ENCODE measurements at regions not wholly inside any gene's neighbourhood (a gene's known extent, or its start where the extent isn't known, plus 50 kb on each side); places are given as distances from the start of the nearest gene placed in this dataset.

DNA sequence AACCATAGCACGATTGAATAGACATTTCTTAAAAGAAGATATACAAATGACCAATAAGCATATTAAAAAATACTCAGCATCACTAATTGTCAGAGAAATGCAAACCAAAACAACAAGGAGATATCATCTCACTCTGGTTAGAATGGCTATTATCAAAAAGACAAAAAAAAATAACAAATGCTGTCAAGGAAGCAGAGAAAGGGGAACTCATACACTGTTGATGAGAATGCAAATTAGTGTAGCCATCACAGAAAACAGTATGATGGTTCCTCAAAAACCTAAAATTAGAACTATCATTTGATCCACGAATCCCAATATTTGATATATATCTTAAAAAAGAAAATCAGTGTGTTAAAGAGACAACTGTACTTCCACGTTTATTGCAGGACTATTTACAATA, 71.7 kb upstream of the BANK1 start:
- Histone ChIP-seq H2AFZ (ENCODE audit: low read length) (no peak overlapping the region), H3K4me3 (ENCODE audit: low read length, poor library complexity, severe bottlenecking) (no peak overlapping the region), H3K27me3 (ENCODE audit: insufficient read depth, low read length, poor library complexity, severe bottlenecking) (no peaks in the 10 kb centered on the region), H4K20me1 (ENCODE audit: insufficient read depth, low read length, poor library complexity, severe bottlenecking) (no peaks in the 10 kb centered on the region), H3K4me1 (ENCODE audit: insufficient read depth, low read length, poor library complexity, severe bottlenecking) (no peaks in the 10 kb centered on the region), H3K79me2 (ENCODE audit: insufficient read depth, low read length) (no peaks in the 10 kb centered on the region), H3K36me3 (ENCODE audit: insufficient read depth, low read length) (no peaks in the 10 kb centered on the region), H3K9me3 (ENCODE audit: insufficient read depth, low read depth, low read length) (no peaks in the 10 kb centered on the region), H3K4me2 (ENCODE audit: low read depth, low read length, poor library complexity, severe bottlenecking) (no peak overlapping the region), H3F3A (ENCODE audit: low read depth) (no peaks in the 10 kb centered on the region), H3K9me2 (replicated peaks; ENCODE audit: low read depth, low read length) (no peaks in the 10 kb centered on the region), H3K9ac (ENCODE audit: low read depth, low read length, poor library complexity, severe bottlenecking) (no peak overlapping the region)
- TF ChIP-seq, protein P1, sequence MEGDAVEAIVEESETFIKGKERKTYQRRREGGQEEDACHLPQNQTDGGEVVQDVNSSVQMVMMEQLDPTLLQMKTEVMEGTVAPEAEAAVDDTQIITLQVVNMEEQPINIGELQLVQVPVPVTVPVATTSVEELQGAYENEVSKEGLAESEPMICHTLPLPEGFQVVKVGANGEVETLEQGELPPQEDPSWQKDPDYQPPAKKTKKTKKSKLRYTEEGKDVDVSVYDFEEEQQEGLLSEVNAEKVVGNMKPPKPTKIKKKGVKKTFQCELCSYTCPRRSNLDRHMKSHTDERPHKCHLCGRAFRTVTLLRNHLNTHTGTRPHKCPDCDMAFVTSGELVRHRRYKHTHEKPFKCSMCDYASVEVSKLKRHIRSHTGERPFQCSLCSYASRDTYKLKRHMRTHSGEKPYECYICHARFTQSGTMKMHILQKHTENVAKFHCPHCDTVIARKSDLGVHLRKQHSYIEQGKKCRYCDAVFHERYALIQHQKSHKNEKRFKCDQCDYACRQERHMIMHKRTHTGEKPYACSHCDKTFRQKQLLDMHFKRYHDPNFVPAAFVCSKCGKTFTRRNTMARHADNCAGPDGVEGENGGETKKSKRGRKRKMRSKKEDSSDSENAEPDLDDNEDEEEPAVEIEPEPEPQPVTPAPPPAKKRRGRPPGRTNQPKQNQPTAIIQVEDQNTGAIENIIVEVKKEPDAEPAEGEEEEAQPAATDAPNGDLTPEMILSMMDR (conservative IDR thresholded peaks at IDR 0.05; ENCODE audit: low read length), result no peak
- TF ChIP-seq EZH2phosphoT487 (IDR thresholded peaks at IDR 0.05; ENCODE audit: borderline replicate concordance), result no peak

DNA sequence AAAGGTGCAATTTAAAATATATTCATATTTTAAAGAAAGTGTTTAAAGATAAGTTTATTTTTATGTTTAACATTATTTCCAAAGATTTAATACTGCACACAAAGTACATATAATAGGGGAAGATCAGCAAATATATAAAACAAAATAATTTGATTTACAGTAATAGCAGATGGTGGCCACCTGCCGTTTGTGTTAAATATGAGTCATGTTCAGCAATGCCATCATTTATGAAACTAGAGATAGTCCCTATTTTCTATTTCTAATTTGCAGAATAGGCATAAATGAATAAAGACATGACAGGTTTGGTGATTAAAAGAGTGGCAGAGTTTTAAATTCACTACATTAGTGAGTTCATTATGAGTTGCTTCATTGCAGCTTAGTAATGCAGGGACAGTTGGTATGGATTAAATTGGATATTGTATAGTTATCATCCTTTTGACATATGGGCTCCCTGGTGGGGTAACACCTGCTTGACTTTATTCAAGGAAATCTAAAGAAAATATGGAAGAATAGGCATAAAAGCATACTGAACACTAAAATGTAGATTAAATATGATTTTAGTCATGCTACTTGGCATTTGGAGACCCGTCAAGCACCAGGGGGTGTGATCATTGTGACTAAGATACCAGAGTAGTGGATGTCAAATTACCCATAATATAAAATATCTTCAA, 78.8 kb upstream of the BANK1 start:
- Histone ChIP-seq H2AFZ (ENCODE audit: low read length) (no peak overlapping the region), H3K27me3 (ENCODE audit: insufficient read depth, low read length, poor library complexity, severe bottlenecking) (no peaks in the 10 kb centered on the region), H3K4me1 (ENCODE audit: insufficient read depth, low read length, poor library complexity, severe bottlenecking) (no peaks in the 10 kb centered on the region), H3K9me2 (replicated peaks; ENCODE audit: low read depth, low read length) (no peaks in the 10 kb centered on the region), H3K9me3 (ENCODE audit: insufficient read depth, low read depth, low read length) (peaks cover 4% of the 10 kb centered on the region; the same call in 1 of the 2 replicates), H3K79me2 (ENCODE audit: insufficient read depth, low read length) (no peaks in the 10 kb centered on the region), H3K4me3 (ENCODE audit: low read length, poor library complexity, severe bottlenecking) (no peak overlapping the region), H3K9ac (ENCODE audit: low read depth, low read length, poor library complexity, severe bottlenecking) (no peak overlapping the region), H3K4me2 (ENCODE audit: low read depth, low read length, poor library complexity, severe bottlenecking) (no peak overlapping the region), H4K20me1 (ENCODE audit: insufficient read depth, low read length, poor library complexity, severe bottlenecking) (no peaks in the 10 kb centered on the region), H3F3A (ENCODE audit: low read depth) (no peaks in the 10 kb centered on the region), H3K36me3 (ENCODE audit: insufficient read depth, low read length) (no peaks in the 10 kb centered on the region)
- TF ChIP-seq, protein P1 (conservative IDR thresholded peaks at IDR 0.05; ENCODE audit: low read length), result no peak
- TF ChIP-seq EZH2phosphoT487 (IDR thresholded peaks at IDR 0.05; ENCODE audit: borderline replicate concordance), result no peak

- Histone ChIP-seq H3K36me3 (ENCODE audit: insufficient read depth, low read length) (no peaks in the 10 kb centered on the region), H3K27me3 (ENCODE audit: insufficient read depth, low read length, poor library complexity, severe bottlenecking) (no peaks in the 10 kb centered on the region), H3K4me1 (ENCODE audit: insufficient read depth, low read length, poor library complexity, severe bottlenecking) (no peaks in the 10 kb centered on the region), H3F3A (ENCODE audit: low read depth) (no peaks in the 10 kb centered on the region), H3K9me3 (ENCODE audit: insufficient read depth, low read depth, low read length) (peaks cover 9% of the 10 kb centered on the region; the same call in 1 of the 2 replicates), H3K9ac (ENCODE audit: low read depth, low read length, poor library complexity, severe bottlenecking) (no peak overlapping the region), H4K20me1 (ENCODE audit: insufficient read depth, low read length, poor library complexity, severe bottlenecking) (no peaks in the 10 kb centered on the region), H2AFZ (ENCODE audit: low read length) (no peak overlapping the region), H3K79me2 (ENCODE audit: insufficient read depth, low read length) (no peaks in the 10 kb centered on the region), H3K4me3 (ENCODE audit: low read length, poor library complexity, severe bottlenecking) (no peak overlapping the region), H3K4me2 (ENCODE audit: low read depth, low read length, poor library complexity, severe bottlenecking) (no peak overlapping the region), H3K9me2 (replicated peaks; ENCODE audit: low read depth, low read length) (no peaks in the 10 kb centered on the region)
- TF ChIP-seq, protein P1 (conservative IDR thresholded peaks at IDR 0.05; ENCODE audit: low read length), result no peak
- TF ChIP-seq EZH2phosphoT487 (IDR thresholded peaks at IDR 0.05; ENCODE audit: borderline replicate concordance), result no peak
Observed at GRCh38 chr4:101710806-101711205, 79.7 kb upstream of the BANK1 start.

Measured in Loucy (cell line).